ENCODE measurements at regions not wholly inside any gene's neighbourhood (a gene's known extent, or its start where the extent isn't known, plus 50 kb on each side); places are given as distances from the start of the nearest gene placed in this dataset.
"Not testable (repeated sequence)": the region's sequence is repeated elsewhere in the genome, so short reads cannot be mapped to it uniquely, and the experiment has no call there.

- DNase-seq (ENCODE audit: low spot score) = no peak
Measured at GRCh38 chr5:43926923-43927322, 323.9 kb downstream of the NNT start.

GRCh38 chr5:43920422-43920821, 317.4 kb downstream of the NNT start:
- DNase-seq (ENCODE audit: low spot score) = no peak

- no peak for DNase-seq (ENCODE audit: low spot score)
Measured at GRCh38 chr5:43917925-43918324, 314.9 kb downstream of the NNT start.

- no peak for DNase-seq (ENCODE audit: low spot score)
Measured at GRCh38 chr5:43903129-43903528, 300.1 kb downstream of the NNT start.

GRCh38 chr5:43900974-43901373, 298.0 kb downstream of the NNT start:
- no peak for DNase-seq (ENCODE audit: low spot score)

- no peak for DNase-seq (ENCODE audit: low spot score)
Measured at GRCh38 chr5:43895876-43896275, 292.9 kb downstream of the NNT start.

GRCh38 chr5:43893951-43894684, 291.1 kb downstream of the NNT start:
- peak; percentile 6 for DNase-seq (ENCODE audit: low spot score)

- no peak for DNase-seq (ENCODE audit: low spot score)
Measured at GRCh38 chr5:43891112-43891511, 288.1 kb downstream of the NNT start.

- no peak for DNase-seq (ENCODE audit: low spot score)
Measured at GRCh38 chr5:43889233-43889632, 286.3 kb downstream of the NNT start.

GRCh38 chr5:43875741-43876140, 272.8 kb downstream of the NNT start:
- no peak for DNase-seq (ENCODE audit: low spot score)

- DNase-seq (ENCODE audit: low spot score) = no peak
Measured at GRCh38 chr5:43874772-43875171, 271.8 kb downstream of the NNT start.

- no peak for DNase-seq (ENCODE audit: low spot score)
Measured at GRCh38 chr5:43873791-43874190, 270.8 kb downstream of the NNT start.

- no peak for DNase-seq (ENCODE audit: low spot score)
Measured at GRCh38 chr5:43859309-43859708, 256.3 kb downstream of the NNT start.

- no peak for DNase-seq (ENCODE audit: low spot score)
Measured at GRCh38 chr5:43855452-43855851, 252.5 kb downstream of the NNT start.

GRCh38 chr5:43854697-43855292, 251.8 kb downstream of the NNT start:
- DNase-seq (ENCODE audit: low spot score) = no peak

GRCh38 chr5:43852279-43852678, 249.3 kb downstream of the NNT start:
- no peak for DNase-seq (ENCODE audit: low spot score)

GRCh38 chr5:43851741-43852140, 248.8 kb downstream of the NNT start:
- DNase-seq (ENCODE audit: low spot score) = no peak

- no peak for DNase-seq (ENCODE audit: low spot score)
Measured at GRCh38 chr5:43840424-43841125, 237.6 kb downstream of the NNT start.

GRCh38 chr5:43839218-43839617, 236.2 kb downstream of the NNT start:
- no peak for DNase-seq (ENCODE audit: low spot score)

- DNase-seq (ENCODE audit: low spot score) = no peak
Measured at GRCh38 chr5:43837996-43838395, 235.0 kb downstream of the NNT start.

- no peak for DNase-seq (ENCODE audit: low spot score)
Measured at GRCh38 chr5:43837091-43837490, 234.1 kb downstream of the NNT start.

GRCh38 chr5:43833961-43834360, 231.0 kb downstream of the NNT start:
- DNase-seq (ENCODE audit: low spot score) = no peak

- not testable (repeated sequence) for DNase-seq (ENCODE audit: low spot score)
Measured at GRCh38 chr5:43824325-43824964, 221.5 kb downstream of the NNT start.

Data from HuH-7 (cell line).